Upper lobe of left lung (tissue), 4 donors: ENCODE measurements at regions not wholly inside any gene's neighbourhood (a gene's known extent, or its start where the extent isn't known, plus 50 kb on each side); places are given as distances from the start of the nearest gene placed in this dataset.

ENCODE experiments used
- EP300 ChIP-seq, 4 donors: sonication (generic); formaldehyde crosslinking; IDR thresholded peaks; one replicate each; pipeline ENCODE4 v1.5.1; 2017; ENCODE audit warnings: antibody characterized with exemption in 4 of 4, control low read depth in 2 of 4
- POLR2A ChIP-seq, 4 donors: fragments of 450-650 bp; IDR thresholded peaks; one replicate each; pipeline ENCODE4 v1.5.1; 2016 to 2017; ENCODE audit warnings: antibody characterized with exemption in 4 of 4, mild to moderate bottlenecking in 2 of 4
- POLR2AphosphoS5 ChIP-seq, 2 donors: sonication (generic); formaldehyde crosslinking; IDR thresholded peaks; one replicate each; pipeline ENCODE4 v1.5.1; 2017; ENCODE audit warnings: antibody characterized with exemption in 2 of 2
- TF ChIP-seq, protein P1 (sequence below), 6 experiments: fragments of 450-650 bp in 4 of 6; fragments of 200-600 bp in 2 of 6; sonication (generic) in 2 of 6; IDR thresholded peaks; one replicate each; pipeline ENCODE4 v1.5.1; 2016 to 2019; ENCODE audit warnings: antibody characterized with exemption in 6 of 6

DNA sequence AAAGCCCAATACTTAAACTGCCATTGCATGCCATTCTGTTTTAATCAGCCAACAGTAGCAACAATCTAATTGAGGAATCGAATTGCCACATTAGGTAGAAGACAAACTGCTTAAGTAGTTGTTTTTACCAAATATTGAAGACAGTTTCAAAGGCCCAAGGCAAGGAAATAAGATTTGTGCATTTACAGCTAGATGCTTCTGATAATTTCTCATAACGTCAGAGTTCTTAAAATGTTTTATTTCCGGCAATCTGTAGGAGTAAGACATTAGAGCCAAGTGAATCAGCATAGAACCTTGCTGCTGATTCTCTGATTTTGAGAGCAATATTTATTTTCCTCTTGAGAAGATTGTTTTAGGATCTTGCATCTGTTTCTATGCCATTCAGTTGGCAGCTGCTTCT lies 174.3 kb downstream of the RBM43 start:
- TF ChIP-seq, protein P1, sequence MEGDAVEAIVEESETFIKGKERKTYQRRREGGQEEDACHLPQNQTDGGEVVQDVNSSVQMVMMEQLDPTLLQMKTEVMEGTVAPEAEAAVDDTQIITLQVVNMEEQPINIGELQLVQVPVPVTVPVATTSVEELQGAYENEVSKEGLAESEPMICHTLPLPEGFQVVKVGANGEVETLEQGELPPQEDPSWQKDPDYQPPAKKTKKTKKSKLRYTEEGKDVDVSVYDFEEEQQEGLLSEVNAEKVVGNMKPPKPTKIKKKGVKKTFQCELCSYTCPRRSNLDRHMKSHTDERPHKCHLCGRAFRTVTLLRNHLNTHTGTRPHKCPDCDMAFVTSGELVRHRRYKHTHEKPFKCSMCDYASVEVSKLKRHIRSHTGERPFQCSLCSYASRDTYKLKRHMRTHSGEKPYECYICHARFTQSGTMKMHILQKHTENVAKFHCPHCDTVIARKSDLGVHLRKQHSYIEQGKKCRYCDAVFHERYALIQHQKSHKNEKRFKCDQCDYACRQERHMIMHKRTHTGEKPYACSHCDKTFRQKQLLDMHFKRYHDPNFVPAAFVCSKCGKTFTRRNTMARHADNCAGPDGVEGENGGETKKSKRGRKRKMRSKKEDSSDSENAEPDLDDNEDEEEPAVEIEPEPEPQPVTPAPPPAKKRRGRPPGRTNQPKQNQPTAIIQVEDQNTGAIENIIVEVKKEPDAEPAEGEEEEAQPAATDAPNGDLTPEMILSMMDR (IDR thresholded peaks at IDR 0.05): no peak
- TF ChIP-seq POLR2A (IDR thresholded peaks at IDR 0.05) (no peak), EP300 (IDR thresholded peaks at IDR 0.05) (no peak), POLR2AphosphoS5 (IDR thresholded peaks at IDR 0.05) (no peak)
